HepG2 (cell line): ENCODE measurements at regions not wholly inside any gene's neighbourhood (a gene's known extent, or its start where the extent isn't known, plus 50 kb on each side); places are given as distances from the start of the nearest gene placed in this dataset.

Experiments
- ATF4 ChIP-seq, 2 experiments: fragments of 450-650 bp in 1 of 2; sonication (generic) in 1 of 2; formaldehyde crosslinking; IDR thresholded peaks; 2 replicates each; pipeline versions ENCODE4 v1.5.0 to v1.8.0; 2020 to 2022; ENCODE audit warnings: mild to moderate bottlenecking in 1 of 2, missing genetic modification reagents in 1 of 2
- FOXP4 ChIP-seq: sonication (generic); formaldehyde crosslinking; IDR thresholded peaks from 2 replicates; pipeline ENCODE4 v1.4.0; 2020; ENCODE audit warnings: missing genetic modification reagents
- HDAC2 ChIP-seq: sonication (generic); formaldehyde crosslinking; IDR thresholded peaks from 2 replicates; pipeline ENCODE4 v1.4.0; 2020; ENCODE audit warnings: missing genetic modification reagents
- KMT2A ChIP-seq: sonication (generic); formaldehyde crosslinking; IDR thresholded peaks from 2 replicates; pipeline ENCODE4 v1.4.0; 2020; ENCODE audit warnings: missing genetic modification reagents
- PCBP1 ChIP-seq: fragments of 200-400 bp; formaldehyde crosslinking; IDR thresholded peaks from 2 replicates; pipeline ENCODE4 v1.6.1; 2017; ENCODE audit warnings: mild to moderate bottlenecking, low read depth, low read length, borderline replicate concordance
- POGZ ChIP-seq: sonication (generic); formaldehyde crosslinking; IDR thresholded peaks from 2 replicates; pipeline ENCODE4 v1.4.0; 2020; ENCODE audit warnings: mild to moderate bottlenecking, missing genetic modification reagents
- SP140L ChIP-seq: sonication (generic); formaldehyde crosslinking; IDR thresholded peaks from 2 replicates; pipeline ENCODE4 v1.4.0; 2020; ENCODE audit warnings: missing genetic modification reagents, borderline replicate concordance
- YEATS4 ChIP-seq: sonication (generic); formaldehyde crosslinking; IDR thresholded peaks from 2 replicates; pipeline ENCODE4 v1.4.0; 2020; ENCODE audit warnings: missing genetic modification reagents, borderline replicate concordance
- ZBTB40 ChIP-seq, 2 experiments: fragments of 450-650 bp in 1 of 2; sonication (generic) in 1 of 2; formaldehyde crosslinking in 1 of 2; IDR thresholded peaks; 2 replicates each; pipeline versions ENCODE4 v1.6.1 to v1.8.0; 2016 to 2022; ENCODE audit warnings: antibody characterized with exemption in 1 of 2, mild to moderate bottlenecking in 1 of 2, missing genetic modification reagents in 1 of 2
- ZBTB43 ChIP-seq: sonication (generic); formaldehyde crosslinking; conservative IDR thresholded peaks from 2 replicates; pipeline ENCODE4 v1.4.0; 2020; ENCODE audit warnings: missing genetic modification reagents
- ZFYVE20 ChIP-seq: sonication (generic); formaldehyde crosslinking; IDR thresholded peaks from 2 replicates; pipeline ENCODE4 v1.8.0; 2023; ENCODE audit warnings: low read depth, mild to moderate bottlenecking, moderate library complexity, missing genetic modification reagents, borderline replicate concordance
- ZNF460 ChIP-seq: sonication (generic); formaldehyde crosslinking; IDR thresholded peaks from 2 replicates; pipeline ENCODE4 v1.5.1; 2020; ENCODE audit warnings: missing genetic modification reagents, mild to moderate bottlenecking, borderline replicate concordance
- ZNF577 ChIP-seq: sonication (generic); formaldehyde crosslinking; IDR thresholded peaks from 2 replicates; pipeline ENCODE4 v1.4.0; 2020; ENCODE audit warnings: mild to moderate bottlenecking, low read depth, missing genetic modification reagents, borderline replicate concordance
- ZNF605 ChIP-seq: sonication (generic); formaldehyde crosslinking; IDR thresholded peaks from 2 replicates; pipeline ENCODE4 v1.8.0; 2022; ENCODE audit warnings: mild to moderate bottlenecking, missing genetic modification reagents

- TF ChIP-seq ZNF605 (CRISPR knock-in tag) (no peak), POGZ (CRISPR knock-in tag) (peak; percentile 93), SP140L (no peak), KMT2A (CRISPR knock-in tag) (no peak), HDAC2 (CRISPR knock-in tag) (peak; percentile 76), ZFYVE20 (CRISPR knock-in tag) (no peak), ZNF460 (CRISPR knock-in tag) (no peak; the same call in 1 of the 2 replicates), PCBP1 (no peak), YEATS4 (CRISPR knock-in tag) (peak; percentile 55; the same call in 1 of the 2 replicates), ZBTB43 (CRISPR knock-in tag) (peak; percentile 38; the same call in 1 of the 2 replicates), ATF4 (CRISPR knock-in tag; IDR thresholded peaks at IDR 0.05) (0 out of 4 replicates have a peak, but pooled peaks of 1 of the 2 experiments have one; percentile 8), FOXP4 (CRISPR knock-in tag) (peak; percentile 84), ZBTB40 (IDR thresholded peaks at IDR 0.05) (no peak), ZBTB40 (CRISPR knock-in tag; IDR thresholded peaks at IDR 0.05) (peak; percentile 91; the same call in 1 of the 2 replicates), ZNF577 (no peak)
Observed at GRCh38 chr16:72455743-72456659, 284.0 kb upstream of the PMFBP1 start (continued).
